SK-N-SH treated with all-trans-retinoic acid at 6 μM for 48 hours (cell line): ENCODE measurements at regions not wholly inside any gene's neighbourhood (a gene's known extent, or its start where the extent isn't known, plus 50 kb on each side); places are given as distances from the start of the nearest gene placed in this dataset.

Experiments
- ATAC-seq: fragments of 200-7000 bp; cut with Tn5 transposase; 3 replicates; pipeline ENCODE4 v1.9.1; 2020; ENCODE audit warnings: mild to moderate bottlenecking, moderate library complexity
- ARNTL ChIP-seq: fragments of 450-650 bp; formaldehyde crosslinking; IDR thresholded peaks from 2 replicates; pipeline ENCODE4 v1.5.0; 2020; ENCODE audit warnings: low read depth, mild to moderate bottlenecking, moderate library complexity, borderline replicate concordance
- BACH2 ChIP-seq: fragments of 250-450 bp; sonication (Bioruptor Pico); IDR thresholded peaks from 2 replicates; pipeline ENCODE4 v1.9.0; 2021; ENCODE audit warnings: mild to moderate bottlenecking, borderline replicate concordance
- CREB5 ChIP-seq: fragments of 250-450 bp; sonication (Bioruptor Pico); IDR thresholded peaks from 2 replicates; pipeline ENCODE4 v1.5.1; 2020; ENCODE audit warnings: low read depth, mild to moderate bottlenecking, moderate library complexity
- CSDC2 ChIP-seq: fragments of 250-450 bp; sonication (Bioruptor Pico); IDR thresholded peaks from 2 replicates; pipeline ENCODE4 v1.5.0; 2020; ENCODE audit warnings: mild to moderate bottlenecking, moderate library complexity
- ESRRG ChIP-seq: fragments of 250-450 bp; sonication (Bioruptor Pico); IDR thresholded peaks from 2 replicates; pipeline ENCODE4 v1.6.1; 2021; ENCODE audit warnings: mild to moderate bottlenecking
- GLIS3 ChIP-seq: fragments of 250-450 bp; sonication (Bioruptor Pico); IDR thresholded peaks from 2 replicates; pipeline ENCODE4 v1.5.0; 2020; ENCODE audit warnings: mild to moderate bottlenecking, moderate library complexity
- ISL1 ChIP-seq: fragments of 250-450 bp; sonication (Bioruptor Pico); IDR thresholded peaks from 2 replicates; pipeline ENCODE4 v2.1.2; 2022; ENCODE audit warnings: mild to moderate bottlenecking, moderate library complexity
- OSR1 ChIP-seq: fragments of 250-450 bp; sonication (Bioruptor Pico); IDR thresholded peaks from 2 replicates; pipeline ENCODE4 v1.8.0; 2022; ENCODE audit warnings: moderate library complexity, mild to moderate bottlenecking, inconsistent platforms
- PATZ1 ChIP-seq: fragments of 250-450 bp; sonication (Bioruptor Pico); IDR thresholded peaks from 2 replicates; pipeline ENCODE4 v1.8.0; 2020; ENCODE audit warnings: mild to moderate bottlenecking, moderate library complexity, borderline replicate concordance
- POU6F1 ChIP-seq: fragments of 250-450 bp; sonication (Bioruptor Pico); IDR thresholded peaks from 2 replicates; pipeline ENCODE4 v1.8.0; 2021; ENCODE audit warnings: low read depth, mild to moderate bottlenecking, moderate library complexity, borderline replicate concordance
- PPARA ChIP-seq: fragments of 250-450 bp; sonication (Bioruptor Pico); IDR thresholded peaks from 2 replicates; pipeline ENCODE4 v1.5.0; 2020; ENCODE audit warnings: mild to moderate bottlenecking, borderline replicate concordance
- SNAI2 ChIP-seq: fragments of 250-450 bp; sonication (Bioruptor Pico); IDR thresholded peaks from 2 replicates; pipeline ENCODE4 v1.5.0; 2020; ENCODE audit warnings: mild to moderate bottlenecking, moderate library complexity
- TCF4 ChIP-seq: fragments of 250-450 bp; sonication (Bioruptor Pico); IDR thresholded peaks from 2 replicates; pipeline ENCODE4 v1.8.0; 2021; ENCODE audit warnings: mild to moderate bottlenecking, moderate library complexity, borderline replicate concordance
- TOX ChIP-seq: fragments of 250-450 bp; sonication (Bioruptor Pico); IDR thresholded peaks from 2 replicates; pipeline ENCODE4 v1.8.0; 2021; ENCODE audit warnings: mild to moderate bottlenecking, moderate library complexity, borderline replicate concordance
- TSHZ2 ChIP-seq: fragments of 250-450 bp; sonication (Bioruptor Pico); IDR thresholded peaks from 2 replicates; pipeline ENCODE4 v1.5.0; 2020; ENCODE audit warnings: mild to moderate bottlenecking, moderate library complexity
- ZC3H10 ChIP-seq: fragments of 250-450 bp; sonication (Bioruptor Pico); IDR thresholded peaks from 2 replicates; pipeline ENCODE4 v1.5.1; 2021; ENCODE audit warnings: mild to moderate bottlenecking, moderate library complexity
- ZFP3 ChIP-seq: fragments of 250-450 bp; sonication (Bioruptor Pico); IDR thresholded peaks from 2 replicates; pipeline ENCODE4 v1.5.0; 2020; ENCODE audit warnings: mild to moderate bottlenecking, moderate library complexity
- ZFP30 ChIP-seq: fragments of 450-650 bp; formaldehyde crosslinking; IDR thresholded peaks from 2 replicates; pipeline ENCODE4 v1.5.0; 2022; ENCODE audit warnings: mild to moderate bottlenecking, moderate library complexity
- ZNF565 ChIP-seq: fragments of 450-650 bp; formaldehyde crosslinking; conservative IDR thresholded peaks from 2 replicates; pipeline ENCODE4 v1.5.0; 2020; ENCODE audit warnings: low read depth, mild to moderate bottlenecking, moderate library complexity
- ZNF70 ChIP-seq: fragments of 450-650 bp; formaldehyde crosslinking; IDR thresholded peaks from 2 replicates; pipeline ENCODE4 v1.5.0; 2020; ENCODE audit warnings: mild to moderate bottlenecking, moderate library complexity
- ZNF8 ChIP-seq: fragments of 450-650 bp; formaldehyde crosslinking; IDR thresholded peaks from 2 replicates; pipeline ENCODE4 v1.5.0; 2020; ENCODE audit warnings: mild to moderate bottlenecking, moderate library complexity

- no peak for TF ChIP-seq CREB5
- no peak for TF ChIP-seq ZFP30 (CRISPR knock-in tag)
- no peak for TF ChIP-seq GLIS3
- TF ChIP-seq OSR1 (CRISPR knock-in tag) = no peak
- no peak for TF ChIP-seq ZFP3
- TF ChIP-seq SNAI2 (CRISPR knock-in tag) = no peak
- no peak for TF ChIP-seq ISL1
- no peak for TF ChIP-seq ESRRG
- TF ChIP-seq TCF4 (CRISPR knock-in tag) = no peak
- TF ChIP-seq ZNF70 (CRISPR knock-in tag) = no peak
- TF ChIP-seq, all 23 proteins: peak for 0
- ATAC-seq = no peak
These were observed 526.6 kb upstream of the GHITM start for GRCh38 chr10:83612746-83613145.

- TF ChIP-seq TOX (CRISPR knock-in tag) (no peak), ZNF565 (CRISPR knock-in tag) (no peak), ZC3H10 (no peak), ISL1 (no peak), SNAI2 (CRISPR knock-in tag) (no peak), PPARA (CRISPR knock-in tag) (no peak), POU6F1 (CRISPR knock-in tag) (no peak), TSHZ2 (CRISPR knock-in tag) (no peak), TCF4 (CRISPR knock-in tag) (no peak), OSR1 (CRISPR knock-in tag) (no peak), ARNTL (CRISPR knock-in tag) (no peak), ZFP3 (no peak), ZNF70 (CRISPR knock-in tag) (no peak)
- ATAC-seq = no peak
These were observed 522.1 kb upstream of the GHITM start for GRCh38 chr10:83617172-83617571.

GRCh38 chr10:83617692-83618545 is 521.4 kb upstream of the GHITM start:
- ATAC-seq = no peak
- TF ChIP-seq CSDC2 (CRISPR knock-in tag) = no peak
- no peak for TF ChIP-seq TSHZ2 (CRISPR knock-in tag)
- TF ChIP-seq PATZ1 = no peak
- TF ChIP-seq ZFP30 (CRISPR knock-in tag) = no peak
- no peak for TF ChIP-seq BACH2 (CRISPR knock-in tag)
- TF ChIP-seq ZNF565 (CRISPR knock-in tag) = no peak
- TF ChIP-seq ZNF8 (CRISPR knock-in tag) = no peak
- no peak for TF ChIP-seq ARNTL (CRISPR knock-in tag)
- no peak for TF ChIP-seq GLIS3
- TF ChIP-seq TCF4 (CRISPR knock-in tag) = no peak
- no peak for TF ChIP-seq TOX (CRISPR knock-in tag)
- no peak for TF ChIP-seq POU6F1 (CRISPR knock-in tag)
- no peak for TF ChIP-seq CREB5
